ENCODE measurements at regions not wholly inside any gene's neighbourhood (a gene's known extent, or its start where the extent isn't known, plus 50 kb on each side); places are given as distances from the start of the nearest gene placed in this dataset.

DNA sequence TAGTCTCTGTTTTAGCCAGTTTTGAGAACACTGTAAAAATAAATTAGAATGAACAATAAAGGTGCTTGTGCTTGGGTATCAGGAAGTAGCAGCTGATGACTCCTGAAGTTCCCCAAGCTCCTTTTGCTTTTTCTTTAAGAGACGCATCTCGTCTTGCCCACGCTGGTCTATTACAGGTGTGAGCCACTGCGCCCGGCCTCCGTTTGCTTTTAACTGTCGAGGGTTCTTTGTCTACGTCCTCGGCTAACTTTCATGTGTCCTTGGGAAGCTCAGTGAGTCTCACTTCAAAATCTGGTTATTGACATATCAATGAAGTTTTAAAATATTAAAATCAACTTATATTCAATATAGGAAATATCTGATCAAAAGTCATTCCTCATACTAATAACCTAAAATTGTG, 246.5 kb downstream of the FBXO15 start:
- TF ChIP-seq, protein P1, sequence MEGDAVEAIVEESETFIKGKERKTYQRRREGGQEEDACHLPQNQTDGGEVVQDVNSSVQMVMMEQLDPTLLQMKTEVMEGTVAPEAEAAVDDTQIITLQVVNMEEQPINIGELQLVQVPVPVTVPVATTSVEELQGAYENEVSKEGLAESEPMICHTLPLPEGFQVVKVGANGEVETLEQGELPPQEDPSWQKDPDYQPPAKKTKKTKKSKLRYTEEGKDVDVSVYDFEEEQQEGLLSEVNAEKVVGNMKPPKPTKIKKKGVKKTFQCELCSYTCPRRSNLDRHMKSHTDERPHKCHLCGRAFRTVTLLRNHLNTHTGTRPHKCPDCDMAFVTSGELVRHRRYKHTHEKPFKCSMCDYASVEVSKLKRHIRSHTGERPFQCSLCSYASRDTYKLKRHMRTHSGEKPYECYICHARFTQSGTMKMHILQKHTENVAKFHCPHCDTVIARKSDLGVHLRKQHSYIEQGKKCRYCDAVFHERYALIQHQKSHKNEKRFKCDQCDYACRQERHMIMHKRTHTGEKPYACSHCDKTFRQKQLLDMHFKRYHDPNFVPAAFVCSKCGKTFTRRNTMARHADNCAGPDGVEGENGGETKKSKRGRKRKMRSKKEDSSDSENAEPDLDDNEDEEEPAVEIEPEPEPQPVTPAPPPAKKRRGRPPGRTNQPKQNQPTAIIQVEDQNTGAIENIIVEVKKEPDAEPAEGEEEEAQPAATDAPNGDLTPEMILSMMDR (conservative IDR thresholded peaks at IDR 0.05 in 1 of 2, IDR thresholded peaks at IDR 0.05 in 1 of 2; ENCODE audit: low read depth in 1 of 2, low read length in 2 of 2): no peak
- no peak for TF ChIP-seq EZH2 (IDR thresholded peaks at IDR 0.05; ENCODE audit: low read length, missing control alignments)

Measured in fibroblast of lung (primary cell).